AG09319 (cell line): ENCODE measurements at regions not wholly inside any gene's neighbourhood (a gene's known extent, or its start where the extent isn't known, plus 50 kb on each side); places are given as distances from the start of the nearest gene placed in this dataset.

Experiments used
- DNase-seq: peaks from one replicate; pipeline ENCODE4 v3.0.0-alpha.2; 2010; ENCODE audit warnings: low read depth; ENCODE audit errors: extremely low read depth
- TF ChIP-seq, protein P1 (sequence below): IDR thresholded peaks from 2 replicates; pipeline ENCODE4 v1.5.1; 2011; ENCODE audit warnings: low read depth, mild to moderate bottlenecking, inconsistent platforms, low read length, moderate library complexity

DNA sequence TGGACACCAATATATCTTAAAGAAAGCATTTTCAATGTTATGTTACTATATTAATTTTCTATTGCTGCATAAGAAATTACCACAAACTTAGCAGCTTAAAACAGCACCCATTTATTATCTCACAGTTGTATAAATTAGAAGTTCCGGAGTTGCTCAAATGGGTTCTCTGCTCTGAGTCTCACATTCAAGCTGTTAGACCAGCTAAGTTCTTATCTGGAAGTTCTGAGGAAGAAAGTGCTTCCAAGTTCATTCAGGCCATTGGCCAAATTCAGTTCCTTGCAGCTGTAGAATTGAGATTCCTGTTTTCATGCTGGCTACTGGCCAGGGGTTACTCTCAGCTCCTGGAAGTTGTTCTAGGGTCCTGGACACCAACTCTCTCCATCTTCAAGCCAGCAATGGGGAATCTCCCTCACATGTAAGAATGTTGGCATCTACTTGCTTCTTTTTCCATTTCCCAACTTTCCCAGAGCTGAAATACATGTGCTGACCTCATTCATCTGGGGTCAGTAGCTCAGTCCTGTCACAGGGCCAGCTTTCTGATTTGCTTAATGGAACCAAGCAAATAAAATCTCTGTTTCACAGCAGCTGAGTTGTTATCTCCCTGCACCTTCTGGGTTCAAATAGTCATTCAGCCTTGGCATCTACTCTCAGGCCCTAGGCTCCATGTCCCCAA lies 99.6 kb upstream of the INTU start:
- TF ChIP-seq, protein P1, sequence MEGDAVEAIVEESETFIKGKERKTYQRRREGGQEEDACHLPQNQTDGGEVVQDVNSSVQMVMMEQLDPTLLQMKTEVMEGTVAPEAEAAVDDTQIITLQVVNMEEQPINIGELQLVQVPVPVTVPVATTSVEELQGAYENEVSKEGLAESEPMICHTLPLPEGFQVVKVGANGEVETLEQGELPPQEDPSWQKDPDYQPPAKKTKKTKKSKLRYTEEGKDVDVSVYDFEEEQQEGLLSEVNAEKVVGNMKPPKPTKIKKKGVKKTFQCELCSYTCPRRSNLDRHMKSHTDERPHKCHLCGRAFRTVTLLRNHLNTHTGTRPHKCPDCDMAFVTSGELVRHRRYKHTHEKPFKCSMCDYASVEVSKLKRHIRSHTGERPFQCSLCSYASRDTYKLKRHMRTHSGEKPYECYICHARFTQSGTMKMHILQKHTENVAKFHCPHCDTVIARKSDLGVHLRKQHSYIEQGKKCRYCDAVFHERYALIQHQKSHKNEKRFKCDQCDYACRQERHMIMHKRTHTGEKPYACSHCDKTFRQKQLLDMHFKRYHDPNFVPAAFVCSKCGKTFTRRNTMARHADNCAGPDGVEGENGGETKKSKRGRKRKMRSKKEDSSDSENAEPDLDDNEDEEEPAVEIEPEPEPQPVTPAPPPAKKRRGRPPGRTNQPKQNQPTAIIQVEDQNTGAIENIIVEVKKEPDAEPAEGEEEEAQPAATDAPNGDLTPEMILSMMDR = no peak
- DNase-seq = peak; percentile 19

DNA sequence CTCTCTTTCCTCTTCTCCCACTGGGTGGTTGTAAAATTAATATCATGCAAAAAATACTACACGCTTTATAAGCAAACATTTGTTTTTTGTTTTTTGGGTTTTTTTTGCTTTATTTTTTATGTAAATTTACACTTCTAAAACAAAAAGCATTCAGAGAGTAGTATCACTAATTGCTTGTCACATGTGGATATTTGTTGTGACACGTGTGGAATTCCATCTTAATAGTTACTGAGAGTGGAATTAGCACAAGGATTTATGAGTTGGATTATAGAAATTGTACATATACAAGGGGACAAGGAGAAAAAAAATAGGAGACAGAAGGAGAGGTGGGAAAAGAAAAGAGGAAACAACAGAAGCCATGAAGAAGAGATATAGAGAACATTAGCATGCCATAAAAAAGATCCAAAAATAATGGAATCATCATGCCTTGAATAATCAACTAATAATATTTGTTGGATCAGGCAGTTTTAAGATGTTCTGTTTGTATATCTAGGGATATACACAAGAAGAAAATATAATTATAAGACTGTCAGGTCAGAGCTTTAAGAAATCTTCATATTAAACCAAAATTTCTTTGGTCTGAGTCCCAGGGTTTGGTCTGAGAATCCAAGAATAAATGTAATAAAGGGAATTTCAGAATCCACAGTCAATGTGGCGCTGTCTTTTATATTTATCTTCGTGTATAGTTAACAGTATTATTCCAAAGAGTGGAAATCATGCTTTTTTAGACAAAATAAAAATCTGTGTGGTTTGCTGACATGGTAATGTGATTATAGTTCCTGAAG lies 98.5 kb upstream of the INTU start:
- TF ChIP-seq, protein P1 = no peak
- no peak for DNase-seq

DNA sequence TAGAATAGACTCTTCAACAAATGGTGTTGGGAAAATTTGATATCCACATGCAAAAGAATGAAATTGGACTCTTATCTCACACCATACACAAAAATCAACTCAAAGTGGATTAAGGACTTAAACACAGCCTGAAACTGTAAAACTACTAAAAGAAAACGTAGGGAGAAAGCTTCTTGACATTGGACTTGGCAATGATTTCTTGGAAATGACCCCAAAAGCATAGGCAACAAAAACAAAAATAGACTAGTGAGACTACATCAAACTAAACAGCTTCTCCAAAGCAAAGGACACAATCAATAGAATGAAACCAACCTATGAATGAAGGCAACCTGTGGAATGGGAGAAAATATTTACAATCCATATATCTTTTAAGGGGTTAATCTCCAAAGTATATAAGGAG lies 94.7 kb upstream of the INTU start:
- TF ChIP-seq, protein P1 = no peak
- DNase-seq = no peak

DNA sequence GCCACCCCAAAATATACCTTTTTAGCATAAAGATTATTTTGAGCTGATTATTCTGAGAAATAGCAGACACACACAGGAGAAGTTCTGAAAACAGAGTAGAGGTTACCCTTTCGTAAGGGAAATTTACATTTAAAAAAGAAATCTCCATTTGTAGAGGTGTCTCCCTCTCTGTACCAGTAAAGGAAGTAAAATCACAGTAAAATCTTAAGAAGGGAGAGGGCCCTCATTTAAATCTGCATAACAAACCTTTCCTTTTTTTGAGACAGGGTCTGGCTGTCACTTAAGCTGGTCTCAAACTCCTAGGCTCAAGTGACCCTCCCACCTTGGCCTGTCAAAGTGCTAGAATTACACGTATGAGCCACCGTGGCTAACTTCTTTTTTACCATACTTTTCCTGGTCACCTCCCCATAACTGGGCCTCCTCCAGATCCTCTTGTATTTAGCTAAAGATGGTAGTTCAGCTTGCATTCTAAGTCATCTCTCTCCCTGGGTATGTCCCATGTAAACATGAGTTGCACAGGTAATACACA lies 92.2 kb upstream of the INTU start:
- DNase-seq = no peak
- TF ChIP-seq, protein P1 = no peak

DNA sequence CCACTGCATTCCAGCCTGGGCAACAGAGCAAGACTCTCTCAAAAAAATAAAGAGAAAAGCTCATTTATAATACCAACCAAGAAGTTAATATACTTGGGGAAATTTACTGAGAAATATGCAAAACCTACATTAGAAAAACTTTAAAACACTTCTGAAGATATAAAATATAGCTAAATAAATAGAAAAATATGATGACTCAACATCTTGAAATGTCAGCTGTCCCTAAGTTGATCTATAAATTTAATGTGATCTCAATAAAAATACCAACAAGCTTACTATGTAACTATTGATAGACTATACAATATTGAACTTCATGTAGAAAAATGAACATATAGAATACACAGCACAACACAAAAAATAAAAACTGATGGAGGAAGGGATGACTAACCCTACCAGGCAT lies 87.5 kb upstream of the INTU start:
- TF ChIP-seq, protein P1 = no peak
- DNase-seq = no peak

DNA sequence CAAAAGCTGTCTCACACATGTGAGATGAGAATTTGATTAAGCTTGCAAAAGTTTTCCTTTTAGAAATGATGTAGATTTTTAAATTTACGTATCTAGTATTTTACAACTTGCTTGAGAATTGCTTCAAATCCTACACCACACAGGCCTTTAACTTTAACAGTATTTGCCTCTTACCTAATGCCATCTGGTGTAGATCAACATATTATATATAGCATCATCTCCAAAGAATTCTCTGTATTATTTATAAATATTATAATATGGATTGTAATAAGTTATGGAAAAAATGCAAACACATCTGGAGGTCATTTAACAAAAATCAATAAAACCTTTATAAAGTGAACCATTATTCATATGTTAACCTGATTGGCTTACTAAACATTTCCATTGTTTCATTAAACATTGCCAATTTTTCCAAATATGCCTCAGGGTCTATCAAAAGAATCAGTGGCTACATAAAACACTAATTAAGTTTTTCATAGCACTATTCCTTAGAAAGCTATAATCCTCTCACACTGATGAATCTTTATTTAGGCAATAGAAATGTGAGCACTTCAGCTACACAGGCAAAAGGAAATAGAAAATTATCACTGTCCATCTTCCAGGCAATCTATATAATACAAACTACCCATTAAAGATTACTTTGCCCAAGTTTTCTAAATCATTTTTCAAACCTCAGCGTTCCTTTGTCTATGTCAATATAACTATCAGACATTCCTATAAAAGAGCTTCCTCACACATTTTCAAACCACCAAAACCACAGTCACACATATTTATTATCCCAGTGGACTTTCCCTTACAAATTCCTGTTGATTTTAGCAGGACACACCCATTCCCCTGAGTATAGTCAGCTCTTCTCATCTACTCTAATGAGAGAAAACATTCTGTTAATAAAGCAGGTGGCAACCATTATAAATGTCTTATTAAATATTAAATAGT lies 83.5 kb upstream of the INTU start:
- DNase-seq = no peak
- TF ChIP-seq, protein P1 = no peak
